NCI-H2029 treated with DMSO at 0.1 percent for 48 hours (cell line): ENCODE measurements at regions not wholly inside any gene's neighbourhood (a gene's known extent, or its start where the extent isn't known, plus 50 kb on each side); places are given as distances from the start of the nearest gene placed in this dataset.
"Not testable (repeated sequence)": the region's sequence is repeated elsewhere in the genome, so short reads cannot be mapped to it uniquely, and the experiment has no call there.

Experiments used
- DNase-seq: peaks from one replicate; lab custom pipeline; 2025; lab: John Stamatoyannopoulos, UW

- DNase-seq, result no peak
These were observed 113.0 kb upstream of the SPACA7 start for GRCh38 chr13:112263152-112263551.

GRCh38 chr13:112267660-112268059 lies 108.5 kb upstream of the SPACA7 start:
- DNase-seq, result no peak

- no peak for DNase-seq
These were observed 105.2 kb upstream of the SPACA7 start for GRCh38 chr13:112270951-112271350.

- not testable (repeated sequence) for DNase-seq
These were observed 89.4 kb upstream of the SPACA7 start for GRCh38 chr13:112286733-112287132.

GRCh38 chr13:112320303-112320702 lies 55.9 kb upstream of the SPACA7 start:
- no peak for DNase-seq

GRCh38 chr13:112322557-112322956 lies 53.6 kb upstream of the SPACA7 start:
- no peak for DNase-seq

GRCh38 chr13:112324116-112324515 lies 52.0 kb upstream of the SPACA7 start:
- DNase-seq, result no peak

- no peak for DNase-seq
These were observed 50.9 kb upstream of the SPACA7 start for GRCh38 chr13:112325142-112325808.

- no peak for DNase-seq
These were observed 50.1 kb upstream of the SPACA7 start for GRCh38 chr13:112325920-112326645.
